GM10248 (cell line): ENCODE measurements at regions not wholly inside any gene's neighbourhood (a gene's known extent, or its start where the extent isn't known, plus 50 kb on each side); places are given as distances from the start of the nearest gene placed in this dataset.
"Not testable (repeated sequence)": the region's sequence is repeated elsewhere in the genome, so short reads cannot be mapped to it uniquely, and the experiment has no call there.

Experiments used
- CTCF ChIA-PET: fragments of 300-600 bp; sonication (Branson Sonifier 250); formaldehyde crosslinking; extraction: SDS; loops from one replicate; lab custom pipeline; 2021; ENCODE audit warnings: antibody characterized with exemption; lab: Yijun Ruan, JAX
- POLR2A ChIA-PET: fragments of 350-650 bp; sonication (Branson Sonifier 250); formaldehyde crosslinking; extraction: SDS; loops from one replicate; lab custom pipeline; 2020; ENCODE audit warnings: antibody characterized with exemption; lab: Yijun Ruan, JAX
- DNase-seq: peaks from one replicate; pipeline ENCODE4 v3.0.0; 2012; ENCODE audit errors: extremely low spot score
- CTCF ChIP-seq: IDR thresholded peaks from 2 replicates; pipeline ENCODE4 v1.5.1; 2012; ENCODE audit warnings: mild to moderate bottlenecking, low read depth; ENCODE audit errors: extremely low read depth, missing control alignments, control extremely low read depth

- CTCF ChIA-PET: no interaction called here
- TF ChIP-seq CTCF: no peak
- no peak for DNase-seq
- POLR2A ChIA-PET: no interaction called here
Measured at GRCh38 chr3:22378869-22379268, 627.9 kb upstream of the ZNF385D start.

GRCh38 chr3:22380253-22380652 lies 629.2 kb upstream of the ZNF385D start:
- no peak for DNase-seq
- CTCF ChIA-PET: interaction anchor here (1.4 kb wide), 1 partner anchor 11 kb away, joined by 5 read pairs; no protein-coding TSS in a partner anchor
- no peak for TF ChIP-seq CTCF
- POLR2A ChIA-PET: no interaction called here

GRCh38 chr3:22381564-22381963 lies 630.6 kb upstream of the ZNF385D start:
- POLR2A ChIA-PET, DNase-seq: not testable (repeated sequence)

GRCh38 chr3:22383285-22383684 lies 632.3 kb upstream of the ZNF385D start:
- TF ChIP-seq CTCF: no peak
- POLR2A ChIA-PET: no interaction called here
- CTCF ChIA-PET: no interaction called here
- no peak for DNase-seq

More at GRCh38 chr3:22381564-22381963, 630.6 kb upstream of the ZNF385D start:
- CTCF ChIA-PET: not testable (repeated sequence)

GRCh38 chr3:22386107-22386506 lies 635.1 kb upstream of the ZNF385D start:
- ChIA-PET CTCF (interaction anchor here (0.8 to 1.1 kb wide), 2 partner anchors 14 to 116 kb away, joined by 3 read pairs; no protein-coding TSS in a partner anchor), POLR2A (no interaction called here)
- TF ChIP-seq CTCF: no peak
- DNase-seq: no peak

- CTCF ChIA-PET: interaction anchor here (0.7 kb wide), 1 partner anchor 13 kb away, joined by 4 read pairs; no protein-coding TSS in a partner anchor
- no peak for DNase-seq
- no peak for TF ChIP-seq CTCF
- POLR2A ChIA-PET: no interaction called here
Measured at GRCh38 chr3:22392286-22392685, 641.3 kb upstream of the ZNF385D start.

GRCh38 chr3:22392859-22393258 lies 641.8 kb upstream of the ZNF385D start:
- ChIA-PET POLR2A (no interaction called here), CTCF (no interaction called here)
- DNase-seq: no peak
- TF ChIP-seq CTCF: no peak
